Mesendoderm (in vitro differentiated cells): ENCODE measurements at regions not wholly inside any gene's neighbourhood (a gene's known extent, or its start where the extent isn't known, plus 50 kb on each side); places are given as distances from the start of the nearest gene placed in this dataset.

Experiments used
- DNase-seq: peaks from one replicate; pipeline ENCODE4 v3.0.0; 2013
- H2AK5ac ChIP-seq: 2 replicates; pipeline ENCODE4 v1.6.1; 2013; ENCODE audit warnings: low read length, inconsistent platforms
- H2BK120ac ChIP-seq: 2 replicates; pipeline ENCODE4 v1.6.1; 2013; ENCODE audit warnings: low read depth, mild to moderate bottlenecking, low read length, moderate library complexity, mixed read lengths
- H2BK15ac ChIP-seq: replicated peaks from 2 replicates; pipeline ENCODE4 v1.6.1; 2013; ENCODE audit warnings: low read depth, mild to moderate bottlenecking, moderate library complexity
- H2BK5ac ChIP-seq: 2 replicates; pipeline ENCODE4 v1.6.1; 2013; ENCODE audit warnings: low read length, inconsistent platforms
- H3K18ac ChIP-seq: 2 replicates; pipeline ENCODE4 v1.6.1; 2013; ENCODE audit warnings: mild to moderate bottlenecking, low read length, mixed read lengths
- H3K23ac ChIP-seq: one replicate; pipeline ENCODE4 v1.6.1; 2013; ENCODE audit warnings: low read length
- H3K27ac ChIP-seq: 2 replicates; pipeline ENCODE4 v1.5.1; 2013; ENCODE audit warnings: low read depth, mild to moderate bottlenecking, inconsistent platforms, low read length, moderate library complexity
- H3K27me3 ChIP-seq: 2 replicates; pipeline ENCODE4 v1.6.1; 2013; ENCODE audit warnings: low read length, control low read depth, mild to moderate bottlenecking, inconsistent platforms; ENCODE audit not compliant: insufficient read depth, poor library complexity
- H3K36me3 ChIP-seq: 2 replicates; pipeline ENCODE4 v1.6.1; 2013; ENCODE audit warnings: low read length, inconsistent platforms; ENCODE audit not compliant: control insufficient read depth, insufficient read depth
- H3K4ac ChIP-seq: one replicate; pipeline ENCODE4 v1.6.1; 2013; ENCODE audit warnings: low read depth, mild to moderate bottlenecking, low read length, moderate library complexity
- H3K4me1 ChIP-seq: 2 replicates; pipeline ENCODE4 v1.6.1; 2013; ENCODE audit warnings: low read depth, low read length, inconsistent platforms; ENCODE audit not compliant: control insufficient read depth
- H3K4me2 ChIP-seq: 2 replicates; pipeline ENCODE4 v1.6.1; 2013; ENCODE audit warnings: low read length
- H3K4me3 ChIP-seq: 2 replicates; pipeline ENCODE4 v1.5.1; 2013; ENCODE audit warnings: mild to moderate bottlenecking, low read length
- H3K56ac ChIP-seq: one replicate; pipeline ENCODE4 v1.6.1; 2013; ENCODE audit warnings: low read length
- H3K79me1 ChIP-seq: 2 replicates; pipeline ENCODE4 v1.6.1; 2013; ENCODE audit warnings: low read length, inconsistent platforms
- H3K79me2 ChIP-seq: 2 replicates; pipeline ENCODE4 v1.6.1; 2013; ENCODE audit warnings: mild to moderate bottlenecking, low read length; ENCODE audit not compliant: control insufficient read depth, insufficient read depth
- H3K9ac ChIP-seq: 2 replicates; pipeline ENCODE4 v1.6.1; 2013; ENCODE audit warnings: low read length, inconsistent platforms
- H4K5ac ChIP-seq: one replicate; pipeline ENCODE4 v1.6.1; 2013; ENCODE audit warnings: low read length
- H4K8ac ChIP-seq: one replicate; pipeline ENCODE4 v1.6.1; 2013; ENCODE audit warnings: low read depth, mild to moderate bottlenecking, control low read depth, low read length, moderate library complexity
- WGBS: extraction: QIAGEN DNeasy Blood & Tissue Kit; methylation state at CpG from one replicate; pipeline ENCODE4 v1.1.7; 2013; ENCODE audit warnings: low lambda C conversion rate, missing lambda C conversion rate; ENCODE audit not compliant: insufficient coverage; ENCODE audit errors: extremely low coverage; 5-methylcytosine and 5-hydroxymethylcytosine counted together

DNA sequence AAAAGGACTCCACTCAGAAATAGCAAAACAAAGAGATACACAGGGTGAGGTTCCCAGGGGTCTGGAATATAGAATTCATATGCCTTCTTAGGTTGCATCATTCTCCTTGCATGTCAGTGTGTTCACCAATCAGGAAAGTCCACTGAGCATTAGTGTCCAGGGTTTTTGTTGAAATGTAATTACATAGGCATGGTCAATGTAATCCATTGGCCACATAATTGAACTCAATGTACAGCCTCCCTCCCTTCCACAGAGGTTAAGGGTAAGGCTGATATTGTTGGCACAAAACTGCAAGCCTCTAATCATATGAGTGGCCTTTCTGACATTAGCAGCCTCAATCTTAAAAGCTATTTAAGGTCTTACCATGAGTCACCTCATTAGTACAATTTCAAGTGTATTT is 736.1 kb upstream of the VSTM2A start:
- H2AK5ac ChIP-seq: no peak overlapping the region
- no peak overlapping the region for H2BK5ac ChIP-seq
- H3K4ac ChIP-seq: no peak overlapping the region
- no peak overlapping the region for H3K4me2 ChIP-seq
- H3K79me1 ChIP-seq: no peaks in the 10 kb centered on the region
- H3K4me3 ChIP-seq: no peak overlapping the region
- H3K27me3 ChIP-seq: no peaks in the 10 kb centered on the region
- no peak overlapping the region for H3K9ac ChIP-seq
- no peak overlapping the region for H2BK120ac ChIP-seq
- H4K8ac ChIP-seq: no peak overlapping the region
- no peak overlapping the region for H3K18ac ChIP-seq
- H2BK15ac ChIP-seq: no peak overlapping the region
- H4K5ac ChIP-seq: no peak overlapping the region
- H3K36me3 ChIP-seq: no peaks in the 10 kb centered on the region
- no peak overlapping the region for H3K23ac ChIP-seq
- no peak for DNase-seq
- no peak overlapping the region for H3K56ac ChIP-seq
- no peaks in the 10 kb centered on the region for H3K4me1 ChIP-seq
- H3K79me2 ChIP-seq: no peaks in the 10 kb centered on the region
- H3K27ac ChIP-seq: no peak overlapping the region

DNA sequence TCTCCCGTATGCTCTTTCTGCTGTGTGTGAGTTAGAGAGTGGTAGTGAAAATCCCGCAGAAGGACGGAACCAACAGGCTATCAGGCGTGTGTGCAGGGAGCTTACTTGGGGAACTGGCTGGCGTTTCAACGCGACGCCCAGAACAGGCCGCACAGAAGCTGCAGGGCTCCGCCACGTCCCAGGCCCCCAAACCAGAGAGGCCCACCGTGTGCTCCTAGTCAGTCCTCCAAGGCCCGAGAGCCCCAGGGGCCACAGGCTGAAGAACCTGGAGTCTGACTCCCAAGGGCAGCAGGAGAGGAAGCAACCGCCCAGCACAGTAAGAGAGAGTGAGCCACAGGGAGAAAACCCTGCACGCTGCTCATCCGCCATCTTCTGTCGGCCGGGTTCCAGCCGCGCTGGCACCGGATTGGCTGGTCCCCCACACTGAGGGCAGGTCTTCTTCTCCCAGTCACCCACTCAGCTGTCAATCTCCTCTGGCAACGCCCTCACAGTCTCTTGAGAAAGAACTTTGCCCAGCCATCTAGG is 730.6 kb upstream of the VSTM2A start:
- H3K18ac ChIP-seq: no peak overlapping the region
- H2BK120ac ChIP-seq: no peak overlapping the region
- no peak overlapping the region for H4K5ac ChIP-seq
- DNase-seq: no peak
- no peak overlapping the region for H2AK5ac ChIP-seq
- no peaks in the 10 kb centered on the region for H3K79me1 ChIP-seq
- H3K36me3 ChIP-seq: no peaks in the 10 kb centered on the region
- no peaks in the 10 kb centered on the region for H3K4me1 ChIP-seq
- no peak overlapping the region for H3K4ac ChIP-seq
- H3K27me3 ChIP-seq: no peaks in the 10 kb centered on the region
- no CpG with 5 or more reads among the region's 22 CpGs for WGBS
- H4K8ac ChIP-seq: no peak overlapping the region
- no peak overlapping the region for H3K56ac ChIP-seq
- H3K79me2 ChIP-seq: no peaks in the 10 kb centered on the region
- no peak overlapping the region for H2BK15ac ChIP-seq
- H3K9ac ChIP-seq: no peak overlapping the region
- no peak overlapping the region for H2BK5ac ChIP-seq
- no peak overlapping the region for H3K4me3 ChIP-seq
- H3K4me2 ChIP-seq: no peak overlapping the region
- H3K23ac ChIP-seq: no peak overlapping the region
- H3K27ac ChIP-seq: no peak overlapping the region

DNA sequence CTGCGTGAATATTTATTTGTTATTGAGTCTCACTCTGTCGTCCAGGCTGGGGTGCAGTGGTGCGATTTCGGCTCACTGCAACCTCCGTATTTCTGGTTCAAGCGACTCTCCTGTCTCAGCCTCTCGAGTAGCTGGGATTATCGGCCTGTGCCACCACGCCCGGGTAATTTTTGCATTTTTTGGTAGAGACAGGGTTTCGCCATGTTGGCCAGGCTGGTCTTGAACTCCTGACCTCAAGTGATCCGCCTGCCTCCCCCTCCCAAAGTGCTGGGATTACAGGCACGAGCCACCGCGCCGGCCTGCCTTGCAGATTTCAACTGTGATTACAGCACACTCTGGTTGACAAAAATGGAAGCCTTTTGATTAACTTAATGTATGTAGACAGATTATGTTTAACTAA is 730.0 kb upstream of the VSTM2A start:
- no peak overlapping the region for H2AK5ac ChIP-seq
- H3K79me2 ChIP-seq: no peaks in the 10 kb centered on the region
- no peak overlapping the region for H3K4me3 ChIP-seq
- H3K27me3 ChIP-seq: no peaks in the 10 kb centered on the region
- no peak overlapping the region for H3K18ac ChIP-seq
- no peak overlapping the region for H2BK5ac ChIP-seq
- H3K4ac ChIP-seq: no peak overlapping the region
- H3K79me1 ChIP-seq: no peaks in the 10 kb centered on the region
- no peak overlapping the region for H3K56ac ChIP-seq
- H3K9ac ChIP-seq: no peak overlapping the region
- no peak overlapping the region for H2BK15ac ChIP-seq
- no peak overlapping the region for H3K27ac ChIP-seq
- no peaks in the 10 kb centered on the region for H3K4me1 ChIP-seq
- H4K5ac ChIP-seq: no peak overlapping the region
- no peak overlapping the region for H4K8ac ChIP-seq
- no CpG with 5 or more reads among the region's 16 CpGs for WGBS
- H3K36me3 ChIP-seq: no peaks in the 10 kb centered on the region
- no peak overlapping the region for H3K4me2 ChIP-seq
- H3K23ac ChIP-seq: no peak overlapping the region
- H2BK120ac ChIP-seq: no peak overlapping the region
- DNase-seq: no peak

GRCh38 chr7:53835301-53835700 is 706.9 kb upstream of the VSTM2A start:
- H2BK5ac ChIP-seq: no peak overlapping the region
- no peak overlapping the region for H2BK15ac ChIP-seq
- H3K27ac ChIP-seq: no peak overlapping the region
- no peak overlapping the region for H3K18ac ChIP-seq
- H3K36me3 ChIP-seq: no peaks in the 10 kb centered on the region
- no peak overlapping the region for H2BK120ac ChIP-seq
- H3K4me3 ChIP-seq: no peak overlapping the region
- H3K4me2 ChIP-seq: no peak overlapping the region
- H3K9ac ChIP-seq: no peak overlapping the region
- no peak for DNase-seq
- H3K4me1 ChIP-seq: no peaks in the 10 kb centered on the region
- no peak overlapping the region for H3K56ac ChIP-seq
- no CpG with 5 or more reads among the region's 3 CpGs for WGBS
- no peaks in the 10 kb centered on the region for H3K27me3 ChIP-seq
- no peak overlapping the region for H3K23ac ChIP-seq
- no peak overlapping the region for H4K5ac ChIP-seq
- no peak overlapping the region for H3K4ac ChIP-seq
- H3K79me1 ChIP-seq: no peaks in the 10 kb centered on the region
- no peaks in the 10 kb centered on the region for H3K79me2 ChIP-seq
- H2AK5ac ChIP-seq: no peak overlapping the region
- no peak overlapping the region for H4K8ac ChIP-seq

GRCh38 chr7:53877688-53878087 is 664.5 kb upstream of the VSTM2A start:
- Histone ChIP-seq H3K4me2 (no peak overlapping the region), H3K9ac (no peak overlapping the region), H3K23ac (no peak overlapping the region), H2BK15ac (no peak overlapping the region), H3K4me1 (no peaks in the 10 kb centered on the region), H3K27me3 (no peaks in the 10 kb centered on the region), H2BK120ac (no peak overlapping the region), H2AK5ac (no peak overlapping the region), H3K27ac (no peak overlapping the region), H3K4me3 (no peak overlapping the region), H4K5ac (no peak overlapping the region), H3K18ac (no peak overlapping the region), H3K56ac (no peak overlapping the region), H3K79me2 (no peaks in the 10 kb centered on the region), H3K79me1 (no peaks in the 10 kb centered on the region), H2BK5ac (no peak overlapping the region), H3K36me3 (no peaks in the 10 kb centered on the region), H3K4ac (no peak overlapping the region), H4K8ac (no peak overlapping the region)
- DNase-seq: no peak
- WGBS: no CpG with 5 or more reads among the region's 2 CpGs

DNA sequence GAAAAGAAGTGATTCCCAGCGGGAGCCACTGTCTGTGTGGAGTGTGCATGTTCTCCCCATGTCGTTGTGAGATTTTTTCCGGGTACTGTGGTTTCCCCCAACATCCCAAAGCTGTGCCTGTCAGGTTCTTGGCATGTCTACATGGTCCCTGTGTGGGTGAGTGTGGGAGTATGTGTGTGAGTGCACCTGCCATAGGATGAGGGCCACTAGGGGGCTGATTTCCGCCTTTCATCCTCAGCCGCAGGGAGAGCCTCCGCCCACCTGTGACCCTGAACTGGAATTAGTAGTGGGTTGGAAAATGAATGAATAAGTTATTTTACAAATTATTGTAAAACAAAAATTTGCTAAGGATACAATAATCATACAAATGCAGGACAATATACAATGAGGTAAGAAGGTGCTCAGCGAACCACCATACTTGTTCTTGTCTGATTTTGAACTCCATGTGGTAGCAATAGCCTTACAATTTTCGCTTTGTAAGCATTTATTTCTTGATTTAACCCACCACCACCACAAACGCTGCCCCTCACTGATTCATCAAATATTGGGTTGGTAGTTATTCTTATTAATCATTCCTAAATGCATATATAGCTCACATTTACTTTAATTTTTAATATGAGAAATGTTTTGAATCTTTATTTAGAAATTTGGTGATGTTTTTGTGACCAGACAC is 641.2 kb upstream of the VSTM2A start:
- no peak overlapping the region for H3K23ac ChIP-seq
- WGBS: no CpG with 5 or more reads among the region's 9 CpGs
- DNase-seq: no peak

More for the DNA sequence above, 641.2 kb upstream of the VSTM2A start:
- Histone ChIP-seq H3K79me2 (no peaks in the 10 kb centered on the region), H3K27ac (no peak overlapping the region), H3K4me1 (no peaks in the 10 kb centered on the region), H3K4me2 (no peak overlapping the region), H3K4ac (no peak overlapping the region), H3K27me3 (no peaks in the 10 kb centered on the region), H3K18ac (no peak overlapping the region), H2BK15ac (no peak overlapping the region), H3K56ac (no peak overlapping the region), H4K5ac (no peak overlapping the region), H4K8ac (no peak overlapping the region), H2BK5ac (no peak overlapping the region), H3K79me1 (no peaks in the 10 kb centered on the region), H2BK120ac (no peak overlapping the region), H3K9ac (no peak overlapping the region), H2AK5ac (no peak overlapping the region), H3K4me3 (no peak overlapping the region), H3K36me3 (no peaks in the 10 kb centered on the region)
